HG02938 (cell line): ENCODE measurements at regions not wholly inside any gene's neighbourhood (a gene's known extent, or its start where the extent isn't known, plus 50 kb on each side); places are given as distances from the start of the nearest gene placed in this dataset.

Source experiments
- ATAC-seq: cut with Tn5 transposase; IDR thresholded peaks from one replicate; pipeline ENCODE4 v1.9.1; 2021; ENCODE audit warnings: mild to moderate bottlenecking, moderate library complexity; ENCODE audit not compliant: unreplicated experiment

DNA sequence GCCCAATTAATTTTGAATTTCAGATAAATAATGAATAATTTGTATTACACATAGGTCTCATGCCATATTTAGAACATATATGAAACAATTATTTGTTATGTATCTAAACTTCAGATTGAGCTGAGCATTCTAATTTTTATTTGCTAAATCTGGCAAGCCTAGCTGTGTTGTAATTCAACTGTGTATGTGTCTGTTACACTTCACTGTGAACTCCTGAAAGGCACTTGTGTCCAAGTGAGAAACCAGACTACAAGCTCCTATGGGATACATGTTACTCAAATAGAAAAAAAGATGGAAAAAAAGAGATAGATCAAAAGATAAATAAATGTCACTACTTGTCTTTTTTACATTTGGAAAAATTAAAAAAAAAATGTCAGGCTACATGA is 56.5 kb upstream of the ANKRD55 start:
- no peak for ATAC-seq

- ATAC-seq = no peak
Observed at GRCh38 chr5:56288873-56289601, 55.9 kb upstream of the ANKRD55 start.

GRCh38 chr5:56286015-56286884 is 53.1 kb upstream of the ANKRD55 start:
- ATAC-seq = no peak

- ATAC-seq = no peak
Observed at GRCh38 chr5:56282951-56283350, 49.8 kb upstream of the ANKRD55 start.
